IMR-90 (cell line): ENCODE measurements at regions not wholly inside any gene's neighbourhood (a gene's known extent, or its start where the extent isn't known, plus 50 kb on each side); places are given as distances from the start of the nearest gene placed in this dataset.

Source experiments
- ATAC-seq: fragments of 200-7000 bp; cut with Tn5 transposase; 2 replicates; pipeline ENCODE4 v1.9.1; 2020; ENCODE audit warnings: low read depth, mild to moderate bottlenecking, moderate library complexity
- BruUV-seq: library from RNA; stranded (reverse); fragments of 400-500 nt; replicated peaks from 2 replicates; lab custom pipeline; 2021; lab: Mats Ljungman, UMichigan
- CTCF ChIA-PET: fragments of 300-600 bp; formaldehyde crosslinking; extraction: SDS; loops from one replicate; lab custom pipeline; 2021; ENCODE audit warnings: antibody characterized with exemption; lab: Yijun Ruan, JAX
- POLR2A ChIA-PET: fragments of 300-600 bp; sonication (Branson Sonifier 250); formaldehyde crosslinking; loops from one replicate; lab custom pipeline; 2022; ENCODE audit warnings: antibody characterized with exemption; ENCODE audit not compliant: unreplicated experiment; lab: Charles Lee
- DNase-seq: peaks from one replicate; pipeline ENCODE4 v3.0.0; 2013
- H2AFZ ChIP-seq: replicated peaks from 2 replicates; pipeline ENCODE3; 2013; ENCODE audit warnings: low read length, mild to moderate bottlenecking; ENCODE audit not compliant: poor library complexity
- H2AK5ac ChIP-seq: 2 replicates; pipeline ENCODE4 v1.6.1; 2013; ENCODE audit warnings: low read depth, low read length, inconsistent platforms
- H2AK9ac ChIP-seq: replicated peaks from 2 replicates; pipeline ENCODE3; 2013; ENCODE audit warnings: mild to moderate bottlenecking, low read depth, low read length, moderate library complexity; ENCODE audit not compliant: poor library complexity
- H2BK120ac ChIP-seq: 2 replicates; pipeline ENCODE4 v1.6.1; 2013; ENCODE audit warnings: low read depth, low read length, inconsistent platforms
- H2BK15ac ChIP-seq: 3 replicates; pipeline ENCODE4 v1.6.1; 2013; ENCODE audit warnings: low read depth, low read length, inconsistent platforms
- H2BK20ac ChIP-seq: 2 replicates; pipeline ENCODE4 v1.6.1; 2013; ENCODE audit warnings: low read depth, mild to moderate bottlenecking, inconsistent platforms, low read length, moderate library complexity
- H2BK5ac ChIP-seq: 2 replicates; pipeline ENCODE4 v1.6.1; 2013; ENCODE audit warnings: mild to moderate bottlenecking, low read depth, low read length, inconsistent platforms; ENCODE audit not compliant: poor library complexity, severe bottlenecking
- H3K14ac ChIP-seq: replicated peaks from 2 replicates; pipeline ENCODE4 v1.6.1; 2013; ENCODE audit warnings: low read depth, low read length, inconsistent platforms
- H3K18ac ChIP-seq: 2 replicates; pipeline ENCODE4 v1.6.1; 2013; ENCODE audit warnings: low read depth, low read length, control low read depth
- H3K23ac ChIP-seq: 2 replicates; pipeline ENCODE4 v1.6.1; 2013; ENCODE audit warnings: low read depth, low read length, inconsistent platforms
- H3K27ac ChIP-seq: 2 replicates; pipeline ENCODE4 v1.5.1; 2013; ENCODE audit warnings: mild to moderate bottlenecking, control low read depth, low read length; ENCODE audit not compliant: insufficient read depth
- H3K27me3 ChIP-seq: 2 replicates; pipeline ENCODE4 v1.6.1; 2013; ENCODE audit warnings: low read length; ENCODE audit not compliant: control insufficient read depth, insufficient read depth
- H3K36me3 ChIP-seq: 2 replicates; pipeline ENCODE4 v1.6.1; 2013; ENCODE audit warnings: low read length, mixed read lengths; ENCODE audit not compliant: control insufficient read depth, insufficient read depth
- H3K4ac ChIP-seq: 2 replicates; pipeline ENCODE4 v1.6.1; 2013; ENCODE audit warnings: low read depth, low read length, inconsistent platforms
- H3K4me1 ChIP-seq: 2 replicates; pipeline ENCODE4 v1.6.1; 2013; ENCODE audit warnings: low read length, mixed read lengths; ENCODE audit not compliant: control insufficient read depth, insufficient read depth
- H3K4me2 ChIP-seq: 2 replicates; pipeline ENCODE4 v1.6.1; 2013; ENCODE audit warnings: low read depth, mild to moderate bottlenecking, control low read depth, low read length, moderate library complexity
- H3K4me3 ChIP-seq: 2 replicates; pipeline ENCODE4 v1.5.1; 2013; ENCODE audit warnings: low read depth, mild to moderate bottlenecking, control low read depth, low read length, moderate library complexity; ENCODE audit not compliant: insufficient read depth
- H3K56ac ChIP-seq: 2 replicates; pipeline ENCODE4 v1.6.1; 2013; ENCODE audit warnings: low read length, inconsistent platforms; ENCODE audit not compliant: insufficient read depth; ENCODE audit errors: extremely low read depth
- H3K79me1 ChIP-seq, 2 experiments: 2 replicates each; pipeline ENCODE4 v1.6.1; 2013; ENCODE audit warnings: low read length in 2 of 2, inconsistent platforms in 1 of 2, low read depth in 1 of 2
- H3K9ac ChIP-seq: 2 replicates; pipeline ENCODE4 v1.6.1; 2013; ENCODE audit warnings: low read depth, low read length, control low read depth
- H3K9me1 ChIP-seq: 2 replicates; pipeline ENCODE4 v1.6.1; 2013; ENCODE audit warnings: low read length, inconsistent platforms; ENCODE audit not compliant: insufficient read depth
- H3K9me3 ChIP-seq: 2 replicates; pipeline ENCODE4 v1.6.1; 2013; ENCODE audit warnings: low read length; ENCODE audit not compliant: control insufficient read depth, insufficient read depth
- H4K20me1 ChIP-seq: 2 replicates; pipeline ENCODE4 v1.6.1; 2013; ENCODE audit warnings: low read length, inconsistent platforms; ENCODE audit not compliant: insufficient read depth
- H4K5ac ChIP-seq: 2 replicates; pipeline ENCODE4 v1.6.1; 2013; ENCODE audit warnings: mild to moderate bottlenecking, low read depth, low read length, control low read depth
- H4K8ac ChIP-seq, 2 experiments: 2 replicates each; pipeline ENCODE4 v1.6.1; 2013; ENCODE audit warnings: low read depth in 2 of 2, low read length in 2 of 2, control low read depth in 1 of 2, inconsistent platforms in 1 of 2
- H4K91ac ChIP-seq: 2 replicates; pipeline ENCODE4 v1.6.1; 2013; ENCODE audit warnings: low read depth, low read length, inconsistent platforms; ENCODE audit not compliant: insufficient read depth
- BHLHE40 ChIP-seq: fragments of 150-350 bp; IDR thresholded peaks from 2 replicates; pipeline ENCODE4 v1.6.1; 2016; ENCODE audit warnings: mild to moderate bottlenecking, low read depth, low read length
- MXI1 ChIP-seq: IDR thresholded peaks from 2 replicates; pipeline ENCODE4 v1.6.1; 2012; ENCODE audit warnings: low read depth, mild to moderate bottlenecking, low read length, moderate library complexity, borderline replicate concordance
- NFE2L2 ChIP-seq: fragments of 150-350 bp; IDR thresholded peaks from 2 replicates; pipeline ENCODE4 v1.6.1; 2016; ENCODE audit warnings: low read depth, mild to moderate bottlenecking, low read length
- RAD21 ChIP-seq: IDR thresholded peaks from 2 replicates; pipeline ENCODE4 v1.6.1; 2012; ENCODE audit warnings: low read length, improper control_type of control experiment
- SMC3 ChIP-seq: fragments of 150-350 bp; IDR thresholded peaks from 2 replicates; pipeline ENCODE4 v1.6.1; 2016; ENCODE audit warnings: low read depth, mild to moderate bottlenecking, antibody characterized with exemption, low read length, moderate library complexity
- WGBS, 2 experiments: methylation state at CpG; one replicate each; pipeline versions ENCODE4 v1.1.5 to v1.1.7; 2013; ENCODE audit warnings: missing lambda C conversion rate in 2 of 2; ENCODE audit not compliant: insufficient read length in 1 of 2; ENCODE audit errors: extremely low coverage in 2 of 2; 5-methylcytosine and 5-hydroxymethylcytosine counted together
- dilution Hi-C: fragments of 300-500 bp; cut with HindIII; formaldehyde crosslinking; loops from one replicate; pipeline ENCODE4 v1.14.3; 2018; ENCODE audit warnings: low sequenced_read_pairs; ENCODE audit not compliant: unreplicated experiment
- in situ Hi-C: fragments of 300-500 bp; cut with MboI; formaldehyde crosslinking; loops from 3 replicates; pipeline ENCODE4 v1.14.3; 2019; ENCODE audit warnings: low sequenced_read_pairs, inconsistent platforms, mixed read lengths
- intact Hi-C: fragments of 100-400 bp; cut with micrococcal nuclease; formaldehyde crosslinking; loops from 2 replicates; pipeline ENCODE4 v1.10.0; 2022
- TF ChIP-seq, protein P1 (sequence below): fragments of 150-350 bp; IDR thresholded peaks from 2 replicates; pipeline ENCODE4 v1.6.1; 2016; ENCODE audit warnings: low read depth, mild to moderate bottlenecking, low read length, moderate library complexity, borderline replicate concordance

DNA sequence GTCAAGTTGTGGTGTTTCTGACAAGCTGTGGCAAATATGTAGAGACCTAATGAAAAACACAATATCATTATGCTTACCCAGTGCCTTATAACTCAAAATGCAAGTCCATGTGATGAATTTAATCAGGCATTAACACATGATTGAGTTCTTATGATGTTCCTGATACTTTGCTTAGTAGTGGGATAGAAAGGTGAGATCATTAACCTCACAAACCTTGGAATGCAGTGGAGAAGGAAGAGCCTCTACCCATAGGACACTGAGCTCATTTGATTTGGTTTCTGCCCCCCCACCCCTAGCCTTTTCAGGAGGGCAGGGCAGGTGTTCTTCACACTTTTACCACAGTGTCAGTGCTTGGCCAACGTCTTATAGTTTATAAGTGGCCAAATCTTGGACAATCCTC lies 683.6 kb upstream of the CPEB2 start:
- intact Hi-C loops = no loop called here
- no peaks in the 10 kb centered on the region for H4K20me1 ChIP-seq

More for the DNA sequence above, 683.6 kb upstream of the CPEB2 start:
- Histone ChIP-seq H3K9ac (no peak overlapping the region), H2BK5ac (no peak overlapping the region), H3K23ac (no peak overlapping the region), H2AFZ (no peak overlapping the region), H3K27me3 (no peaks in the 10 kb centered on the region), H4K8ac (no peak overlapping the region), H3K79me1 (no peaks in the 10 kb centered on the region), H3K56ac (no peak overlapping the region), H2BK15ac (no peak overlapping the region), H3K4ac (no peak overlapping the region), H3K4me1 (no peaks in the 10 kb centered on the region), H2BK20ac (no peak overlapping the region), H3K27ac (no peak overlapping the region), H3K9me3 (0 out of 2 replicates have a peak, but pooled peaks cover 2% of the 10 kb centered on the region), H2AK9ac (no peak overlapping the region), H3K9me1 (no peaks in the 10 kb centered on the region), H2BK120ac (no peak overlapping the region), H3K14ac (no peak overlapping the region), H3K4me3 (no peak overlapping the region), H2AK5ac (no peak overlapping the region), H3K36me3 (no peaks in the 10 kb centered on the region), H3K18ac (no peak overlapping the region), H3K4me2 (no peak overlapping the region), H4K5ac (no peak overlapping the region), H4K91ac (no peak overlapping the region)
- dilution Hi-C loops = no loop called here
- ATAC-seq (no peak), DNase-seq (no peak)
- TF ChIP-seq NFE2L2 = no peak
- no peak for TF ChIP-seq SMC3
- no peak for TF ChIP-seq RAD21
- TF ChIP-seq BHLHE40 = no peak
- no peak for TF ChIP-seq MXI1
- TF ChIP-seq, protein P1, sequence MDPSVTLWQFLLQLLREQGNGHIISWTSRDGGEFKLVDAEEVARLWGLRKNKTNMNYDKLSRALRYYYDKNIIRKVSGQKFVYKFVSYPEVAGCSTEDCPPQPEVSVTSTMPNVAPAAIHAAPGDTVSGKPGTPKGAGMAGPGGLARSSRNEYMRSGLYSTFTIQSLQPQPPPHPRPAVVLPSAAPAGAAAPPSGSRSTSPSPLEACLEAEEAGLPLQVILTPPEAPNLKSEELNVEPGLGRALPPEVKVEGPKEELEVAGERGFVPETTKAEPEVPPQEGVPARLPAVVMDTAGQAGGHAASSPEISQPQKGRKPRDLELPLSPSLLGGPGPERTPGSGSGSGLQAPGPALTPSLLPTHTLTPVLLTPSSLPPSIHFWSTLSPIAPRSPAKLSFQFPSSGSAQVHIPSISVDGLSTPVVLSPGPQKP = no peak
- ChIA-PET CTCF (no interaction called here), POLR2A (no interaction called here)
- WGBS, 2 experiments = 20% methylated on average over 1 of the region's 1 CpG; no CpG with 5 or more reads in 1 of the 2 experiments
- no TSS peak for BruUV-seq
- in situ Hi-C loops = no loop called here
